HG03103 (cell line): ENCODE measurements at regions not wholly inside any gene's neighbourhood (a gene's known extent, or its start where the extent isn't known, plus 50 kb on each side); places are given as distances from the start of the nearest gene placed in this dataset.
"Not testable (repeated sequence)": the region's sequence is repeated elsewhere in the genome, so short reads cannot be mapped to it uniquely, and the experiment has no call there.

Source experiments
- ATAC-seq: cut with Tn5 transposase; IDR thresholded peaks from one replicate; pipeline ENCODE4 v1.9.1; 2021; ENCODE audit warnings: low read depth; ENCODE audit not compliant: unreplicated experiment

- no peak for ATAC-seq
These were observed 125.9 kb downstream of the SST start for GRCh38 chr3:187544326-187544725.

- no peak for ATAC-seq
These were observed 129.3 kb downstream of the SST start for GRCh38 chr3:187540847-187541246.

- no peak for ATAC-seq
These were observed 134.0 kb downstream of the SST start for GRCh38 chr3:187536185-187536584.

- no peak for ATAC-seq
These were observed 136.4 kb downstream of the SST start for GRCh38 chr3:187533797-187534196.

- ATAC-seq, result no peak
These were observed 138.4 kb downstream of the SST start for GRCh38 chr3:187531831-187532230.

- no peak for ATAC-seq
These were observed 147.3 kb downstream of the SST start for GRCh38 chr3:187522890-187523289.

GRCh38 chr3:187522293-187522692, 147.9 kb downstream of the SST start:
- ATAC-seq, result no peak

GRCh38 chr3:187521546-187521945, 148.6 kb downstream of the SST start:
- ATAC-seq, result no peak

GRCh38 chr3:187520027-187520945, 149.9 kb downstream of the SST start:
- no peak for ATAC-seq

- no peak for ATAC-seq
These were observed 150.7 kb downstream of the SST start for GRCh38 chr3:187519428-187519890.

GRCh38 chr3:187518616-187519015, 150.4 kb downstream of the RTP4 start:
- no peak for ATAC-seq

- no peak for ATAC-seq
These were observed 150.0 kb downstream of the RTP4 start for GRCh38 chr3:187518207-187518606.

- ATAC-seq, result no peak
These were observed 148.4 kb downstream of the RTP4 start for GRCh38 chr3:187516446-187517185.

GRCh38 chr3:187507905-187508304, 139.7 kb downstream of the RTP4 start:
- ATAC-seq, result no peak

GRCh38 chr3:187507266-187507665, 139.1 kb downstream of the RTP4 start:
- no peak for ATAC-seq

GRCh38 chr3:187504435-187504834, 136.2 kb downstream of the RTP4 start:
- no peak for ATAC-seq

- ATAC-seq, result no peak
These were observed 130.1 kb downstream of the RTP4 start for GRCh38 chr3:187498211-187498724.

GRCh38 chr3:187497052-187497451, 128.9 kb downstream of the RTP4 start:
- ATAC-seq, result no peak

- not testable (repeated sequence) for ATAC-seq
These were observed 125.9 kb downstream of the RTP4 start for GRCh38 chr3:187494056-187494455.

- no peak for ATAC-seq
These were observed 123.2 kb downstream of the RTP4 start for GRCh38 chr3:187491371-187491770.

- ATAC-seq, result no peak
These were observed 122.2 kb downstream of the RTP4 start for GRCh38 chr3:187490366-187490765.
